ENCODE measurements at regions not wholly inside any gene's neighbourhood (a gene's known extent, or its start where the extent isn't known, plus 50 kb on each side); places are given as distances from the start of the nearest gene placed in this dataset.

- TF ChIP-seq EZH2 (IDR thresholded peaks at IDR 0.05; ENCODE audit: insufficient read depth, poor library complexity, severe bottlenecking) (no peak), EZH2phosphoT487 (IDR thresholded peaks at IDR 0.05; ENCODE audit: insufficient read depth, low read depth) (no peak)
These were observed 814.5 kb downstream of the VGLL3 start for GRCh38 chr3:86176445-86176784.

Data from GM23248 (cell line).